ENCODE measurements at regions not wholly inside any gene's neighbourhood (a gene's known extent, or its start where the extent isn't known, plus 50 kb on each side); places are given as distances from the start of the nearest gene placed in this dataset.

- no peak for TF ChIP-seq POLR2A (IDR thresholded peaks at IDR 0.05; ENCODE audit: low read depth, low read length)
- TF ChIP-seq POLR2AphosphoS5 (IDR thresholded peaks at IDR 0.05; ENCODE audit: low read depth, low read length): no peak
- no peak for TF ChIP-seq TAF1 (IDR thresholded peaks at IDR 0.05; ENCODE audit: borderline replicate concordance, low read depth, low read length)
Measured at GRCh38 chr6:25014369-25014768, 78.6 kb upstream of the RIPOR2 start.
